Activated naive CD4-positive, alpha-beta T cell treated with anti-CD3 and anti-CD28 coated beads, Interleukin-2, amount 50 U/mL, for 72 hours (primary cell): ENCODE measurements at regions not wholly inside any gene's neighbourhood (a gene's known extent, or its start where the extent isn't known, plus 50 kb on each side); places are given as distances from the start of the nearest gene placed in this dataset.

Experiments used
- ATAC-seq, 2 donors: fragments of 150-1000 bp; cut with Tn5 transposase; 2 replicates each; pipeline ENCODE4 v1.10.0; 2021; ENCODE audit warnings: mild to moderate bottlenecking in 2 of 2, moderate library complexity in 2 of 2
- DNase-seq, 2 donors: peaks; one replicate each; pipeline ENCODE4 v3.0.0; 2021 to 2022; ENCODE audit warnings: low spot score in 2 of 2
- H3K27ac Mint-ChIP-seq, 2 donors: one replicate each; pipeline ENCODE4 v1.8.0; 2022; ENCODE audit warnings: mild to moderate bottlenecking in 2 of 2, mixed read lengths in 2 of 2
- H3K36me3 Mint-ChIP-seq, 2 donors: one replicate each; pipeline ENCODE4 v1.8.0; 2022; ENCODE audit warnings: mixed read lengths in 2 of 2
- H3K9me3 Mint-ChIP-seq, 2 donors: one replicate each; pipeline ENCODE4 v1.8.0; 2022; ENCODE audit warnings: mixed read lengths in 2 of 2

GRCh38 chr13:97549201-97549600, 115.2 kb downstream of the RAP2A start:
- no peak for DNase-seq
- peaks cover 0 to 17% of the 10 kb centered on the region in 2 donors for H3K36me3 Mint-ChIP-seq
- H3K9me3 Mint-ChIP-seq: peaks cover 0 to 4% of the 10 kb centered on the region in 2 donors
- H3K27ac Mint-ChIP-seq: no peak overlapping the region
- ATAC-seq: no peak

GRCh38 chr13:97554496-97554895, 120.5 kb downstream of the RAP2A start:
- Mint-ChIP-seq H3K36me3 (no peaks in the 10 kb centered on the region), H3K27ac (no peak overlapping the region), H3K9me3 (no peaks in the 10 kb centered on the region)
- ATAC-seq: no peak
- no peak for DNase-seq

- DNase-seq: no peak
- H3K36me3 Mint-ChIP-seq: no peaks in the 10 kb centered on the region
Measured at GRCh38 chr13:97555034-97555433, 121.1 kb downstream of the RAP2A start.

GRCh38 chr13:97559030-97559429, 125.1 kb downstream of the RAP2A start:
- Mint-ChIP-seq H3K36me3 (no peaks in the 10 kb centered on the region), H3K9me3 (no peaks in the 10 kb centered on the region), H3K27ac (no peak overlapping the region)
- no peak for DNase-seq
- no peak for ATAC-seq

More at GRCh38 chr13:97555034-97555433, 121.1 kb downstream of the RAP2A start:
- no peak for ATAC-seq
- Mint-ChIP-seq H3K9me3 (no peaks in the 10 kb centered on the region), H3K27ac (no peak overlapping the region)

- Mint-ChIP-seq H3K27ac (no peak overlapping the region), H3K9me3 (no peaks in the 10 kb centered on the region)
- no peak for ATAC-seq
Measured at GRCh38 chr13:97559981-97560380, 126.0 kb downstream of the RAP2A start.

GRCh38 chr13:97561182-97561581, 127.2 kb downstream of the RAP2A start:
- no peak for ATAC-seq
- Mint-ChIP-seq H3K9me3 (no peaks in the 10 kb centered on the region), H3K36me3 (no peaks in the 10 kb centered on the region), H3K27ac (no peak overlapping the region)
- no peak for DNase-seq

More at GRCh38 chr13:97559981-97560380, 126.0 kb downstream of the RAP2A start:
- no peaks in the 10 kb centered on the region for H3K36me3 Mint-ChIP-seq
- DNase-seq: no peak

GRCh38 chr13:97562962-97563361, 129.0 kb downstream of the RAP2A start:
- H3K36me3 Mint-ChIP-seq: no peaks in the 10 kb centered on the region
- H3K9me3 Mint-ChIP-seq: no peaks in the 10 kb centered on the region
- DNase-seq (no peak), ATAC-seq (no peak)
- no peak overlapping the region for H3K27ac Mint-ChIP-seq

- Mint-ChIP-seq H3K27ac (no peak overlapping the region), H3K36me3 (no peaks in the 10 kb centered on the region), H3K9me3 (no peaks in the 10 kb centered on the region)
- no peak for ATAC-seq
- DNase-seq: no peak
Measured at GRCh38 chr13:97564956-97565355, 131.0 kb downstream of the RAP2A start.

- ATAC-seq (no peak), DNase-seq (no peak)
- no peaks in the 10 kb centered on the region for H3K36me3 Mint-ChIP-seq
- H3K27ac Mint-ChIP-seq: no peak overlapping the region
- no peaks in the 10 kb centered on the region for H3K9me3 Mint-ChIP-seq
Measured at GRCh38 chr13:97565906-97566305, 131.9 kb downstream of the RAP2A start.

- Mint-ChIP-seq H3K27ac (no peak overlapping the region), H3K36me3 (no peaks in the 10 kb centered on the region)
- ATAC-seq: no peak
Measured at GRCh38 chr13:97566907-97567306, 132.9 kb downstream of the RAP2A start.

GRCh38 chr13:97567510-97568243, 133.7 kb downstream of the RAP2A start:
- H3K27ac Mint-ChIP-seq: no peak overlapping the region
- no peaks in the 10 kb centered on the region for H3K9me3 Mint-ChIP-seq
- ATAC-seq (peak; percentile 29 to 49), DNase-seq (no peak)
- H3K36me3 Mint-ChIP-seq: no peaks in the 10 kb centered on the region

More at GRCh38 chr13:97566907-97567306, 132.9 kb downstream of the RAP2A start:
- no peak for DNase-seq
- H3K9me3 Mint-ChIP-seq: no peaks in the 10 kb centered on the region

GRCh38 chr13:97568850-97569249, 134.9 kb downstream of the RAP2A start:
- Mint-ChIP-seq H3K36me3 (no peaks in the 10 kb centered on the region), H3K9me3 (no peaks in the 10 kb centered on the region), H3K27ac (no peak overlapping the region)
- DNase-seq: no peak
- ATAC-seq: no peak

GRCh38 chr13:97569841-97570240, 135.9 kb downstream of the RAP2A start:
- ATAC-seq (no peak), DNase-seq (no peak)
- Mint-ChIP-seq H3K27ac (no peak overlapping the region), H3K36me3 (no peaks in the 10 kb centered on the region), H3K9me3 (no peaks in the 10 kb centered on the region)

GRCh38 chr13:97570442-97570841, 136.5 kb downstream of the RAP2A start:
- ATAC-seq: no peak
- H3K27ac Mint-ChIP-seq: no peak overlapping the region

GRCh38 chr13:97573011-97573410, 139.0 kb downstream of the RAP2A start:
- Mint-ChIP-seq H3K36me3 (no peaks in the 10 kb centered on the region), H3K9me3 (no peaks in the 10 kb centered on the region), H3K27ac (no peak overlapping the region)
- DNase-seq: no peak
- no peak for ATAC-seq

More at GRCh38 chr13:97570442-97570841, 136.5 kb downstream of the RAP2A start:
- Mint-ChIP-seq H3K36me3 (no peaks in the 10 kb centered on the region), H3K9me3 (no peaks in the 10 kb centered on the region)
- DNase-seq: no peak

GRCh38 chr13:97574926-97575325, 141.0 kb downstream of the RAP2A start:
- ATAC-seq: peak in 1 of 2 donors; percentile 22
- no peak for DNase-seq
- Mint-ChIP-seq H3K9me3 (no peaks in the 10 kb centered on the region), H3K27ac (no peak overlapping the region), H3K36me3 (no peaks in the 10 kb centered on the region)

GRCh38 chr13:97577026-97577425, 143.1 kb downstream of the RAP2A start:
- DNase-seq (no peak), ATAC-seq (no peak)
- H3K36me3 Mint-ChIP-seq: no peaks in the 10 kb centered on the region
- H3K9me3 Mint-ChIP-seq: no peaks in the 10 kb centered on the region
- H3K27ac Mint-ChIP-seq: no peak overlapping the region

GRCh38 chr13:97582170-97582569, 148.2 kb downstream of the RAP2A start:
- no peaks in the 10 kb centered on the region for H3K9me3 Mint-ChIP-seq
- ATAC-seq (no peak), DNase-seq (no peak)
- H3K36me3 Mint-ChIP-seq: no peaks in the 10 kb centered on the region
- H3K27ac Mint-ChIP-seq: no peak overlapping the region
